GM12874 (cell line): ENCODE measurements at regions not wholly inside any gene's neighbourhood (a gene's known extent, or its start where the extent isn't known, plus 50 kb on each side); places are given as distances from the start of the nearest gene placed in this dataset.

Experiments
- TF ChIP-seq, protein P1 (sequence below): IDR thresholded peaks from 2 replicates; pipeline ENCODE4 v1.5.1; 2011; ENCODE audit warnings: low read depth, mild to moderate bottlenecking, control low read depth, low read length, moderate library complexity; ENCODE audit not compliant: insufficient read depth

GRCh38 chr15:81843757-81844407 is 201.9 kb downstream of the MEX3B start:
- TF ChIP-seq, protein P1, sequence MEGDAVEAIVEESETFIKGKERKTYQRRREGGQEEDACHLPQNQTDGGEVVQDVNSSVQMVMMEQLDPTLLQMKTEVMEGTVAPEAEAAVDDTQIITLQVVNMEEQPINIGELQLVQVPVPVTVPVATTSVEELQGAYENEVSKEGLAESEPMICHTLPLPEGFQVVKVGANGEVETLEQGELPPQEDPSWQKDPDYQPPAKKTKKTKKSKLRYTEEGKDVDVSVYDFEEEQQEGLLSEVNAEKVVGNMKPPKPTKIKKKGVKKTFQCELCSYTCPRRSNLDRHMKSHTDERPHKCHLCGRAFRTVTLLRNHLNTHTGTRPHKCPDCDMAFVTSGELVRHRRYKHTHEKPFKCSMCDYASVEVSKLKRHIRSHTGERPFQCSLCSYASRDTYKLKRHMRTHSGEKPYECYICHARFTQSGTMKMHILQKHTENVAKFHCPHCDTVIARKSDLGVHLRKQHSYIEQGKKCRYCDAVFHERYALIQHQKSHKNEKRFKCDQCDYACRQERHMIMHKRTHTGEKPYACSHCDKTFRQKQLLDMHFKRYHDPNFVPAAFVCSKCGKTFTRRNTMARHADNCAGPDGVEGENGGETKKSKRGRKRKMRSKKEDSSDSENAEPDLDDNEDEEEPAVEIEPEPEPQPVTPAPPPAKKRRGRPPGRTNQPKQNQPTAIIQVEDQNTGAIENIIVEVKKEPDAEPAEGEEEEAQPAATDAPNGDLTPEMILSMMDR: no peak

GRCh38 chr15:81843226-81843625 is 202.6 kb downstream of the MEX3B start:
- TF ChIP-seq, protein P1: no peak

- TF ChIP-seq, protein P1: no peak
Measured at GRCh38 chr15:81839387-81839786, 206.4 kb downstream of the MEX3B start.

- TF ChIP-seq, protein P1: no peak
Measured at GRCh38 chr15:81835731-81836130, 210.1 kb downstream of the MEX3B start.

DNA sequence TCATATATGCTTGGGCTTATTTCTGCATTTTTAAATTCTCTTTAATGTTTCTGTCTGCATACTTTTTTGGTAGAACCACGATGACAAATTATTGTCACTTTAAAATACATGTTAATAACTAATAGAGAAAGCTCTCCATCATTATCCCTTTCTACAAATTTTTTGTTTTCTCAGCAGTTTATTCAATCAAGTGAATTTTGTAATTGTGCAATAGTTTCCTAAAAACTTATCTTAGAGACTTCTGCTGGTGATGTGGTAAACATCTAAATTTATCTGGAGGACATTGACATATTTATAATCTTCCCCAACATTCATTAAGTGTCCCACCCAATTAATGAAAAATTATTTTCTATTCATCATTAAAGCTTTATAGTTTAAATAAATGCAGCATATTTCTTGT is 215.3 kb downstream of the MEX3B start:
- TF ChIP-seq, protein P1: no peak

- TF ChIP-seq, protein P1: no peak
Measured at GRCh38 chr15:81829918-81830317, 215.9 kb downstream of the MEX3B start.

- TF ChIP-seq, protein P1: no peak
Measured at GRCh38 chr15:81828135-81828534, 217.7 kb downstream of the MEX3B start.
